GM23338 (cell line): ENCODE measurements at regions not wholly inside any gene's neighbourhood (a gene's known extent, or its start where the extent isn't known, plus 50 kb on each side); places are given as distances from the start of the nearest gene placed in this dataset.

Experiments
- ATAC-seq: fragments of 200-7000 bp; cut with Tn5 transposase; 3 replicates; pipeline ENCODE4 v1.9.1; 2020
- DNase-seq: peaks from one replicate; pipeline ENCODE4 v3.0.0-alpha.2; 2015; ENCODE audit warnings: low spot score
- H2AFZ ChIP-seq: fragments of 200-600 bp; sonication (generic); 2 replicates; pipeline ENCODE4 v1.8.0; 2016; ENCODE audit warnings: antibody characterized with exemption, mild to moderate bottlenecking, moderate library complexity
- H3F3A ChIP-seq: fragments of 200-600 bp; sonication (generic); replicated peaks from 2 replicates; pipeline ENCODE4 v1.8.0; 2017; ENCODE audit warnings: antibody characterized with exemption, mixed run types, low read depth
- H3K27ac ChIP-seq: fragments of 200-600 bp; sonication (generic); 2 replicates; pipeline ENCODE4 v1.6.1; 2016; ENCODE audit warnings: low read depth
- H3K27me3 ChIP-seq: fragments of 200-600 bp; sonication (generic); 2 replicates; pipeline ENCODE4 v1.8.0; 2016; ENCODE audit warnings: mild to moderate bottlenecking, mixed run types, moderate library complexity; ENCODE audit not compliant: insufficient read depth
- H3K36me3 ChIP-seq: fragments of 200-600 bp; sonication (generic); 2 replicates; pipeline ENCODE4 v1.8.0; 2016; ENCODE audit warnings: mild to moderate bottlenecking; ENCODE audit not compliant: insufficient read depth
- H3K4me1 ChIP-seq: fragments of 200-600 bp; sonication (generic); 2 replicates; pipeline ENCODE4 v1.8.0; 2016; ENCODE audit warnings: mild to moderate bottlenecking, moderate library complexity; ENCODE audit not compliant: insufficient read depth
- H3K4me2 ChIP-seq: fragments of 200-600 bp; sonication (generic); 2 replicates; pipeline ENCODE4 v1.7.1; 2017; ENCODE audit warnings: mixed run types
- H3K4me3 ChIP-seq: fragments of 200-600 bp; sonication (generic); 2 replicates; pipeline ENCODE4 v1.6.1; 2016; ENCODE audit warnings: mixed run types
- H3K79me2 ChIP-seq: fragments of 200-600 bp; sonication (generic); replicated peaks from 2 replicates; pipeline ENCODE4 v1.8.0; 2017; ENCODE audit warnings: mild to moderate bottlenecking; ENCODE audit not compliant: insufficient read depth
- H3K9me2 ChIP-seq: fragments of 200-600 bp; sonication (generic); 2 replicates; pipeline ENCODE4 v1.8.0; 2017; ENCODE audit not compliant: insufficient read depth
- H4K20me1 ChIP-seq: fragments of 200-600 bp; sonication (generic); replicated peaks from 2 replicates; pipeline ENCODE4 v1.8.0; 2017; ENCODE audit warnings: mild to moderate bottlenecking; ENCODE audit not compliant: insufficient read depth
- H3K27ac Mint-ChIP-seq: 2 replicates; pipeline ENCODE4 v1.8.0; 2020; ENCODE audit warnings: inconsistent platforms, mild to moderate bottlenecking, moderate library complexity, mixed read lengths
- H3K27me3 Mint-ChIP-seq: 3 replicates; pipeline ENCODE4 v1.8.0; 2022; ENCODE audit warnings: low read depth, mild to moderate bottlenecking, moderate library complexity, mixed read lengths, inconsistent platforms; ENCODE audit not compliant: insufficient read depth, poor library complexity
- H3K36me3 Mint-ChIP-seq: 3 replicates; pipeline ENCODE4 v1.8.0; 2021; ENCODE audit warnings: low read depth, mild to moderate bottlenecking, inconsistent platforms, moderate library complexity, mixed read lengths
- H3K4me1 Mint-ChIP-seq: 3 replicates; pipeline ENCODE4 v1.8.0; 2020; ENCODE audit warnings: mild to moderate bottlenecking, inconsistent platforms, mixed read lengths
- H3K4me3 Mint-ChIP-seq: 3 replicates; pipeline ENCODE4 v1.8.0; 2021; ENCODE audit warnings: moderate library complexity, mild to moderate bottlenecking, inconsistent platforms, mixed read lengths
- H3K9me3 Mint-ChIP-seq: 3 replicates; pipeline ENCODE4 v1.8.0; 2020; ENCODE audit warnings: moderate library complexity, mild to moderate bottlenecking, inconsistent platforms, mixed read lengths
- EZH2phosphoT487 ChIP-seq: fragments of 200-600 bp; sonication (generic); IDR thresholded peaks from one replicate; pipeline ENCODE4 v1.8.1; 2018; ENCODE audit warnings: antibody characterized with exemption; ENCODE audit not compliant: unreplicated experiment
- NANOG ChIP-seq: IDR thresholded peaks from 2 replicates; pipeline ENCODE4 v1.6.1; 2016; ENCODE audit warnings: antibody characterized with exemption, borderline replicate concordance
- TF ChIP-seq, protein P1 (sequence below): fragments of 250-450 bp; sonication (Bioruptor Pico); IDR thresholded peaks from 2 replicates; pipeline ENCODE4 v1.5.0; 2020; ENCODE audit warnings: mild to moderate bottlenecking, moderate library complexity
- TF ChIP-seq, protein P2 (sequence below): IDR thresholded peaks from one replicate; pipeline ENCODE4 v1.6.1; 2018; ENCODE audit warnings: antibody characterized with exemption; ENCODE audit not compliant: unreplicated experiment

DNA sequence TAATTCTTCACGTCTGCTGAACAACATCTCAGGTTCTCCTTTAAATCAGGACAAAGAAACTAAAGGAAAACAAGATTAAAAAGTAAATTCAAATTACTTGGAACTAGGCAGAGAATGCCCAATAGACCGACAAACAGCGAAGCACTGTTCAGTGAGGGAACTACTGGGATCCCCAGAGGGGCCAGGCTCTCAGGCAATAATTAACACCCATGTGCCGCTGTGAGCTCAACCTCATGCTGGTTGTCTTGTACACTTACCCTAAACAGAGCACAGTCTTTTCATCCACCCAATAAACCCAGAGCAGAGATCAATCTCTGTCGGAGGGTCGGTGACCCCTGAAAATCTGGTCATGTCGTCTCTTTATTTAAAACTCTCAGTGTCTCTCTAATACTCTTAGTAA is 229.9 kb upstream of the CRIM1 start (continued):
- TF ChIP-seq, protein P1, sequence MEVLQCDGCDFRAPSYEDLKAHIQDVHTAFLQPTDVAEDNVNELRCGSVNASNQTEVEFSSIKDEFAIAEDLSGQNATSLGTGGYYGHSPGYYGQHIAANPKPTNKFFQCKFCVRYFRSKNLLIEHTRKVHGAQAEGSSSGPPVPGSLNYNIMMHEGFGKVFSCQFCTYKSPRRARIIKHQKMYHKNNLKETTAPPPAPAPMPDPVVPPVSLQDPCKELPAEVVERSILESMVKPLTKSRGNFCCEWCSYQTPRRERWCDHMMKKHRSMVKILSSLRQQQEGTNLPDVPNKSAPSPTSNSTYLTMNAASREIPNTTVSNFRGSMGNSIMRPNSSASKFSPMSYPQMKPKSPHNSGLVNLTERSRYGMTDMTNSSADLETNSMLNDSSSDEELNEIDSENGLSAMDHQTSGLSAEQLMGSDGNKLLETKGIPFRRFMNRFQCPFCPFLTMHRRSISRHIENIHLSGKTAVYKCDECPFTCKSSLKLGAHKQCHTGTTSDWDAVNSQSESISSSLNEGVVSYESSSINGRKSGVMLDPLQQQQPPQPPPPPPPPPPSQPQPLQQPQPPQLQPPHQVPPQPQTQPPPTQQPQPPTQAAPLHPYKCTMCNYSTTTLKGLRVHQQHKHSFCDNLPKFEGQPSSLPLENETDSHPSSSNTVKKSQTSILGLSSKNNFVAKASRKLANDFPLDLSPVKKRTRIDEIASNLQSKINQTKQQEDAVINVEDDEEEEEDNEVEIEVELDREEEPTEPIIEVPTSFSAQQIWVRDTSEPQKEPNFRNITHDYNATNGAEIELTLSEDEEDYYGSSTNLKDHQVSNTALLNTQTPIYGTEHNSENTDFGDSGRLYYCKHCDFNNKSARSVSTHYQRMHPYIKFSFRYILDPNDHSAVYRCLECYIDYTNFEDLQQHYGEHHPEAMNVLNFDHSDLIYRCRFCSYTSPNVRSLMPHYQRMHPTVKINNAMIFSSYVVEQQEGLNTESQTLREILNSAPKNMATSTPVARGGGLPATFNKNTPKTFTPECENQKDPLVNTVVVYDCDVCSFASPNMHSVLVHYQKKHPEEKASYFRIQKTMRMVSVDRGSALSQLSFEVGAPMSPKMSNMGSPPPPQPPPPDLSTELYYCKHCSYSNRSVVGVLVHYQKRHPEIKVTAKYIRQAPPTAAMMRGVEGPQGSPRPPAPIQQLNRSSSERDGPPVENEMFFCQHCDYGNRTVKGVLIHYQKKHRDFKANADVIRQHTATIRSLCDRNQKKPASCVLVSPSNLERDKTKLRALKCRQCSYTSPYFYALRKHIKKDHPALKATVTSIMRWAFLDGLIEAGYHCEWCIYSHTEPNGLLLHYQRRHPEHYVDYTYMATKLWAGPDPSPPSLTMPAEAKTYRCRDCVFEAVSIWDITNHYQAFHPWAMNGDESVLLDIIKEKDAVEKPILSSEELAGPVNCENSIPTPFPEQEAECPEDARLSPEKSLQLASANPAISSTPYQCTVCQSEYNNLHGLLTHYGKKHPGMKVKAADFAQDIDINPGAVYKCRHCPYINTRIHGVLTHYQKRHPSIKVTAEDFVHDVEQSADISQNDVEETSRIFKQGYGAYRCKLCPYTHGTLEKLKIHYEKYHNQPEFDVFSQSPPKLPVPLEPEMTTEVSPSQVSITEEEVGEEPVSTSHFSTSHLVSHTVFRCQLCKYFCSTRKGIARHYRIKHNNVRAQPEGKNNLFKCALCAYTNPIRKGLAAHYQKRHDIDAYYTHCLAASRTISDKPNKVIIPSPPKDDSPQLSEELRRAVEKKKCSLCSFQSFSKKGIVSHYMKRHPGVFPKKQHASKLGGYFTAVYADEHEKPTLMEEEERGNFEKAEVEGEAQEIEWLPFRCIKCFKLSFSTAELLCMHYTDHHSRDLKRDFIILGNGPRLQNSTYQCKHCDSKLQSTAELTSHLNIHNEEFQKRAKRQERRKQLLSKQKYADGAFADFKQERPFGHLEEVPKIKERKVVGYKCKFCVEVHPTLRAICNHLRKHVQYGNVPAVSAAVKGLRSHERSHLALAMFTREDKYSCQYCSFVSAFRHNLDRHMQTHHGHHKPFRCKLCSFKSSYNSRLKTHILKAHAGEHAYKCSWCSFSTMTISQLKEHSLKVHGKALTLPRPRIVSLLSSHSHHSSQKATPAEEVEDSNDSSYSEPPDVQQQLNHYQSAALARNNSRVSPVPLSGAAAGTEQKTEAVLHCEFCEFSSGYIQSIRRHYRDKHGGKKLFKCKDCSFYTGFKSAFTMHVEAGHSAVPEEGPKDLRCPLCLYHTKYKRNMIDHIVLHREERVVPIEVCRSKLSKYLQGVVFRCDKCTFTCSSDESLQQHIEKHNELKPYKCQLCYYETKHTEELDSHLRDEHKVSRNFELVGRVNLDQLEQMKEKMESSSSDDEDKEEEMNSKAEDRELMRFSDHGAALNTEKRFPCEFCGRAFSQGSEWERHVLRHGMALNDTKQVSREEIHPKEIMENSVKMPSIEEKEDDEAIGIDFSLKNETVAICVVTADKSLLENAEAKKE (CRISPR knock-in tag): no peak
- no peak for TF ChIP-seq NANOG

DNA sequence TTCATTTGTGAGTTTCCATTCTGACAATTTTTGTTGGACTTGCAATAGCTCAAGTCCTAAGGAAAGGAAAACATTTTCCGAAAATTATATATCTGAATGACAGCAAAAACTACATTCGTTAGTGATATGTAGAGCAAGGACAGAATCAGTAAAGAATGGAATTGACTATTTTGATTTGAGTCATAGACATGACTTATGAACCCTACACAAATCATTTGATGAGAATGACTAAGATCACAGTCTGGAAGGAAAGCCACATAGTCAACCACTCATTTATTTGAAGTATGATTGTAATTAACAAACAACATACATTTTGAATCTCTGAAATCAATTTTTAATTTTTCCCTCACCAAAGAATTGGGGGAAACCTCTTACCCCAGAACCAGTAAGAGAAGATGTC is 231.6 kb upstream of the CRIM1 start:
- no peaks in the 10 kb centered on the region for H3K36me3 ChIP-seq
- Mint-ChIP-seq H3K27me3 (peaks cover 2% of the 10 kb centered on the region), H3K9me3 (peaks cover 1% of the 10 kb centered on the region; the same call in 2 of the 3 replicates), H3K27ac (no peak overlapping the region), H3K36me3 (no peaks in the 10 kb centered on the region), H3K4me3 (no peak overlapping the region), H3K4me1 (no peaks in the 10 kb centered on the region)
- no peak for TF ChIP-seq EZH2phosphoT487
- TF ChIP-seq, protein P2, sequence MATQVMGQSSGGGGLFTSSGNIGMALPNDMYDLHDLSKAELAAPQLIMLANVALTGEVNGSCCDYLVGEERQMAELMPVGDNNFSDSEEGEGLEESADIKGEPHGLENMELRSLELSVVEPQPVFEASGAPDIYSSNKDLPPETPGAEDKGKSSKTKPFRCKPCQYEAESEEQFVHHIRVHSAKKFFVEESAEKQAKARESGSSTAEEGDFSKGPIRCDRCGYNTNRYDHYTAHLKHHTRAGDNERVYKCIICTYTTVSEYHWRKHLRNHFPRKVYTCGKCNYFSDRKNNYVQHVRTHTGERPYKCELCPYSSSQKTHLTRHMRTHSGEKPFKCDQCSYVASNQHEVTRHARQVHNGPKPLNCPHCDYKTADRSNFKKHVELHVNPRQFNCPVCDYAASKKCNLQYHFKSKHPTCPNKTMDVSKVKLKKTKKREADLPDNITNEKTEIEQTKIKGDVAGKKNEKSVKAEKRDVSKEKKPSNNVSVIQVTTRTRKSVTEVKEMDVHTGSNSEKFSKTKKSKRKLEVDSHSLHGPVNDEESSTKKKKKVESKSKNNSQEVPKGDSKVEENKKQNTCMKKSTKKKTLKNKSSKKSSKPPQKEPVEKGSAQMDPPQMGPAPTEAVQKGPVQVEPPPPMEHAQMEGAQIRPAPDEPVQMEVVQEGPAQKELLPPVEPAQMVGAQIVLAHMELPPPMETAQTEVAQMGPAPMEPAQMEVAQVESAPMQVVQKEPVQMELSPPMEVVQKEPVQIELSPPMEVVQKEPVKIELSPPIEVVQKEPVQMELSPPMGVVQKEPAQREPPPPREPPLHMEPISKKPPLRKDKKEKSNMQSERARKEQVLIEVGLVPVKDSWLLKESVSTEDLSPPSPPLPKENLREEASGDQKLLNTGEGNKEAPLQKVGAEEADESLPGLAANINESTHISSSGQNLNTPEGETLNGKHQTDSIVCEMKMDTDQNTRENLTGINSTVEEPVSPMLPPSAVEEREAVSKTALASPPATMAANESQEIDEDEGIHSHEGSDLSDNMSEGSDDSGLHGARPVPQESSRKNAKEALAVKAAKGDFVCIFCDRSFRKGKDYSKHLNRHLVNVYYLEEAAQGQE: no peak
- no peaks in the 10 kb centered on the region for H3K4me1 ChIP-seq
- DNase-seq: no peak
- H4K20me1 ChIP-seq: no peaks in the 10 kb centered on the region
- H3K9me2 ChIP-seq: no peaks in the 10 kb centered on the region
- H3K4me2 ChIP-seq: no peak overlapping the region
- no peak overlapping the region for H2AFZ ChIP-seq
- no peak for ATAC-seq
- no peaks in the 10 kb centered on the region for H3K79me2 ChIP-seq
- H3K27ac ChIP-seq: no peak overlapping the region
- H3F3A ChIP-seq: no peaks in the 10 kb centered on the region
- H3K27me3 ChIP-seq: no peaks in the 10 kb centered on the region
- H3K4me3 ChIP-seq: no peak overlapping the region
